ENCODE measurements at regions not wholly inside any gene's neighbourhood (a gene's known extent, or its start where the extent isn't known, plus 50 kb on each side); places are given as distances from the start of the nearest gene placed in this dataset.

DNA sequence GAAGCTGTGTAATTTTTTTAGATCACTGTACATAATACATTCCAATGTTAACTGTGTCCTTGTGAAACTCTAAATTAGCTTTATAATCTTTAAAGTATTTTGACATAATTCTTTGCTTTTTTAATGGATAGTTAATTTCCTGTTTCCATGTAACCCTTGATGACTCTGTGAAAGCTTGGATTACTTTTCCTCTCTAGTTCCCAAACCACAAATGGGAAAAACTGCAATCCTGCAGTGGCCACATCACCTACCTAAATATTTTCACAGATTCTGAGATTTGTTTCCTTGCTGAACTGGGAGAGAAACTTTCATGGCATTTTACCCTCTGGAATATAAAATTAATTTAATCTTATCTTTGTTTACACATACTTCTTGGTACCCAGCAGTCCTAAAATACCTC, 161.6 kb upstream of the CCDC68 start:
- POLR2A ChIA-PET = no interaction called here
- DNase-seq (ENCODE audit: low read depth, low spot score) (no peak), ATAC-seq (no peak)
- Histone ChIP-seq H3K27me3 (ENCODE audit: insufficient read depth, low read length) (no peaks in the 10 kb centered on the region), H3K9me2 (ENCODE audit: insufficient read depth) (no peaks in the 10 kb centered on the region), H2AFZ (ENCODE audit: low read depth, low read length, poor library complexity, severe bottlenecking) (no peak overlapping the region), H3K36me3 (ENCODE audit: control insufficient read depth in 1 of 2, insufficient read depth in 2 of 2, low read length in 2 of 2) (no peaks in the 10 kb centered on the region), H4K20me1 (ENCODE audit: insufficient read depth) (no peaks in the 10 kb centered on the region), H3K27ac (ENCODE audit: low read depth, low read length) (no peak overlapping the region), H3K4me1 (ENCODE audit: control insufficient read depth in 1 of 2, insufficient read depth in 2 of 2, low read length in 2 of 2) (no peaks in the 10 kb centered on the region), H3K79me2 (ENCODE audit: insufficient read depth, low read length) (no peaks in the 10 kb centered on the region), H3K9me3 (ENCODE audit: control insufficient read depth in 1 of 2, insufficient read depth in 1 of 2, low read depth in 1 of 2, low read length in 2 of 2) (no peaks in the 10 kb centered on the region), H3K4me2 (ENCODE audit: low read length) (no peak overlapping the region), H3K9ac (ENCODE audit: low read length) (no peak overlapping the region), H3K4me3 (replicated peaks in 1 of 2; ENCODE audit: low read depth in 1 of 2, low read length in 2 of 2) (no peak overlapping the region)
- RAD21 ChIA-PET (ENCODE audit: low non-redundant PET in 1 of 2, low total read pairs in 2 of 2, uncharacterized antibody in 2 of 2, unreplicated experiment in 2 of 2) = no interaction called here
- intact Hi-C loops (cut with micrococcal nuclease) = no loop called here
- no TSS peak for BruUV-seq (replicated peaks)
- CTCF ChIA-PET = no interaction called here
- TF ChIP-seq, protein P1, sequence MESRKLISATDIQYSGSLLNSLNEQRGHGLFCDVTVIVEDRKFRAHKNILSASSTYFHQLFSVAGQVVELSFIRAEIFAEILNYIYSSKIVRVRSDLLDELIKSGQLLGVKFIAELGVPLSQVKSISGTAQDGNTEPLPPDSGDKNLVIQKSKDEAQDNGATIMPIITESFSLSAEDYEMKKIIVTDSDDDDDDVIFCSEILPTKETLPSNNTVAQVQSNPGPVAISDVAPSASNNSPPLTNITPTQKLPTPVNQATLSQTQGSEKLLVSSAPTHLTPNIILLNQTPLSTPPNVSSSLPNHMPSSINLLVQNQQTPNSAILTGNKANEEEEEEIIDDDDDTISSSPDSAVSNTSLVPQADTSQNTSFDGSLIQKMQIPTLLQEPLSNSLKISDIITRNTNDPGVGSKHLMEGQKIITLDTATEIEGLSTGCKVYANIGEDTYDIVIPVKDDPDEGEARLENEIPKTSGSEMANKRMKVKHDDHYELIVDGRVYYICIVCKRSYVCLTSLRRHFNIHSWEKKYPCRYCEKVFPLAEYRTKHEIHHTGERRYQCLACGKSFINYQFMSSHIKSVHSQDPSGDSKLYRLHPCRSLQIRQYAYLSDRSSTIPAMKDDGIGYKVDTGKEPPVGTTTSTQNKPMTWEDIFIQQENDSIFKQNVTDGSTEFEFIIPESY (IDR thresholded peaks at IDR 0.05; ENCODE audit: extremely low read depth, insufficient replicate concordance, low read length) = no peak
- no peak for TF ChIP-seq JUND (IDR thresholded peaks at IDR 0.05)
- no peak for TF ChIP-seq CBX3 (IDR thresholded peaks at IDR 0.05; ENCODE audit: low read depth)
- TF ChIP-seq RAD21 (IDR thresholded peaks at IDR 0.05; ENCODE audit: low read depth) = no peak
- no peak for TF ChIP-seq SP1 (IDR thresholded peaks at IDR 0.05; ENCODE audit: low read depth)
- no peak for TF ChIP-seq SRF (IDR thresholded peaks at IDR 0.05; ENCODE audit: low read depth)
- no peak for TF ChIP-seq EGR1 (IDR thresholded peaks at IDR 0.05; ENCODE audit: low read depth)
- TF ChIP-seq EZH2 (IDR thresholded peaks at IDR 0.05) = no peak
- no peak for TF ChIP-seq SIN3A (IDR thresholded peaks at IDR 0.05; ENCODE audit: low read depth)

DNA sequence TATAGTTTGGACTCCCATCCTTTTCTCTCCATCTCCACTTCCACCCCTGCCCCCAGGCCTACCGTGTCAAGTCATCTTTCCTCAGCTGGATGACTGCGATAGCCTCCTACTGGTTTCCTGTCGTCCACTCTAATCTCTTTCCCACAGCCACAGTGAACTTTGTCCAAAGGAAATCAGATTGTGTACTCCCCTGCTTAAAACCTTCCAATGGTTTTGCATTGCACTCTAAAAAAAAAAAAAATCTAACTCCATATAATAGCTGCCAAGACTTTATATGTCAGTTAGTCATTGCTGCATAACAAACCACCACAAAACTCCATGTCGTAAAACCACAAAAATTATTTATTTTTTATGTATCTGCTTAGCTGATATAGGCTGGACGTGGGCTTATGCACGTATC, 160.2 kb upstream of the CCDC68 start:
- H3K79me2 ChIP-seq (ENCODE audit: insufficient read depth, low read length) = no peaks in the 10 kb centered on the region
- no peaks in the 10 kb centered on the region for H3K9me2 ChIP-seq (ENCODE audit: insufficient read depth)
- ChIA-PET RAD21 (ENCODE audit: low non-redundant PET in 1 of 2, low total read pairs in 2 of 2, uncharacterized antibody in 2 of 2, unreplicated experiment in 2 of 2) (no interaction called here), CTCF (no interaction called here), POLR2A (no interaction called here)
- no peaks in the 10 kb centered on the region for H3K9me3 ChIP-seq (ENCODE audit: control insufficient read depth in 1 of 2, insufficient read depth in 1 of 2, low read depth in 1 of 2, low read length in 2 of 2)
- H3K9ac ChIP-seq (ENCODE audit: low read length) = no peak overlapping the region
- H3K4me2 ChIP-seq (ENCODE audit: low read length) = no peak overlapping the region
- no peak overlapping the region for H3K27ac ChIP-seq (ENCODE audit: low read depth, low read length)
- no peak for DNase-seq (ENCODE audit: low read depth, low spot score)
- no peaks in the 10 kb centered on the region for H4K20me1 ChIP-seq (ENCODE audit: insufficient read depth)
- intact Hi-C loops (cut with micrococcal nuclease) = no loop called here
- no peaks in the 10 kb centered on the region for H3K4me1 ChIP-seq (ENCODE audit: control insufficient read depth in 1 of 2, insufficient read depth in 2 of 2, low read length in 2 of 2)
- BruUV-seq (replicated peaks) = no TSS peak
- no peak overlapping the region for H2AFZ ChIP-seq (ENCODE audit: low read depth, low read length, poor library complexity, severe bottlenecking)
- TF ChIP-seq, protein P2, sequence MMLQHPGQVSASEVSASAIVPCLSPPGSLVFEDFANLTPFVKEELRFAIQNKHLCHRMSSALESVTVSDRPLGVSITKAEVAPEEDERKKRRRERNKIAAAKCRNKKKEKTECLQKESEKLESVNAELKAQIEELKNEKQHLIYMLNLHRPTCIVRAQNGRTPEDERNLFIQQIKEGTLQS (IDR thresholded peaks at IDR 0.05) = no peak
- TF ChIP-seq POLR2AphosphoS5 (IDR thresholded peaks at IDR 0.05; ENCODE audit: low read depth, low read length) (no peak), RAD21 (IDR thresholded peaks at IDR 0.05; ENCODE audit: low read depth) (no peak), SP1 (IDR thresholded peaks at IDR 0.05; ENCODE audit: low read depth) (no peak), CEBPB (IDR thresholded peaks at IDR 0.05; ENCODE audit: low read depth) (no peak), FOSL1 (IDR thresholded peaks at IDR 0.05; ENCODE audit: low read depth) (no peak), ZNF274 (IDR thresholded peaks at IDR 0.05; ENCODE audit: low read depth, low read length) (no peak), EZH2 (IDR thresholded peaks at IDR 0.05) (no peak), YY1 (IDR thresholded peaks at IDR 0.05; ENCODE audit: extremely low read depth, insufficient replicate concordance, low read depth, low read length) (no peak), JUND (IDR thresholded peaks at IDR 0.05) (no peak), POLR2A (IDR thresholded peaks at IDR 0.05; ENCODE audit: borderline replicate concordance, extremely low read depth, insufficient read depth, insufficient read length) (no peak), CBX3 (IDR thresholded peaks at IDR 0.05; ENCODE audit: low read depth) (no peak), ZFX (IDR thresholded peaks at IDR 0.05) (no peak), ELF1 (IDR thresholded peaks at IDR 0.05; ENCODE audit: borderline replicate concordance, low read depth) (no peak), SRF (IDR thresholded peaks at IDR 0.05; ENCODE audit: low read depth) (no peak)
- TF ChIP-seq, protein P1 (IDR thresholded peaks at IDR 0.05; ENCODE audit: extremely low read depth, insufficient replicate concordance, low read length) = no peak
- ATAC-seq = no peak
- no peaks in the 10 kb centered on the region for H3K36me3 ChIP-seq (ENCODE audit: control insufficient read depth in 1 of 2, insufficient read depth in 2 of 2, low read length in 2 of 2)
- H3K4me3 ChIP-seq (replicated peaks in 1 of 2; ENCODE audit: low read depth in 1 of 2, low read length in 2 of 2) = no peak overlapping the region
- no peaks in the 10 kb centered on the region for H3K27me3 ChIP-seq (ENCODE audit: insufficient read depth, low read length)

Measured in HCT116 (cell line).